HG03439 (cell line): ENCODE measurements at regions not wholly inside any gene's neighbourhood (a gene's known extent, or its start where the extent isn't known, plus 50 kb on each side); places are given as distances from the start of the nearest gene placed in this dataset.
"Not testable (repeated sequence)": the region's sequence is repeated elsewhere in the genome, so short reads cannot be mapped to it uniquely, and the experiment has no call there.

Experiments used
- ATAC-seq: cut with Tn5 transposase; IDR thresholded peaks from one replicate; pipeline ENCODE4 v1.9.1; 2021; ENCODE audit warnings: mild to moderate bottlenecking, moderate library complexity; ENCODE audit not compliant: unreplicated experiment

DNA sequence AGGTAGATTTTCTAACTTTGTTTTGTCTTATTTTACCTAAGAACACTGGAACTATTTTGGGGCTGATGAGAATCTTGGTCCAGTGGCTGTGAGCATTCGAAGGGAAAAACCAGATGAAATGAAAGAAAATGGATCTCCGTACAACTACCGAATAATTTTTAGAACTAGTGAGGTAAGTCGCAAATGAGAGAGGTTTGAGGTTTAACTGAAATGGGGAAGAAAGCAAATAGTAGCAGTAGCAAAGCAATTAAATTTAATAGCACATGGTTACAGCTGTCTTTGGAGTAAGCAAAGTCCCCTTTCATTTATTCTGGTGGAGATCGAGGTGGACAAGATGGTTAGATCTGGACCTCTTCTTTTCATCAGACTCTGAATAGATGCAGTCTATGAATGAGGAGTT is 313.5 kb upstream of the RGS6 start:
- no peak for ATAC-seq

- ATAC-seq: no peak
Observed at GRCh38 chr14:71619472-71619871, 312.8 kb upstream of the RGS6 start.

GRCh38 chr14:71620401-71620800 is 311.8 kb upstream of the RGS6 start:
- ATAC-seq: no peak

DNA sequence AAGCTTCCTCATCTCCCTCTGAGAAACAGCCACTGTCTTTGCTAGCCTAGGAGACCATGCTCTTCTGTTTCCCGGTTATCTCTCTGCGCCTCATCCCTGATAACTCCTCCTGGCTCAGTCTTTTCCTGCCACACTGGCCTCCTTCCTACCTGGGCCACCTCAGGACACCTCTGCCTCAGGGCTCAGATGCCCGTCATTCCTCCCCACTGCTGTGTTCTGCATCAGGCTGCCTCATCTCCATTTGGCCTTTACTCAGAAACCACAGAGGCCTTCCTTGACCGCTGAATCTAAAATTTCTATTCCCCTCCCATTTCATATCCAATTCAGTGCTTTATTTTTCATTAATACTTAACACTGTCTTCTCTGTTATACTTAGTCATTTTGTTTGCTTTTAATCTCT is 311.0 kb upstream of the RGS6 start:
- no peak for ATAC-seq

DNA sequence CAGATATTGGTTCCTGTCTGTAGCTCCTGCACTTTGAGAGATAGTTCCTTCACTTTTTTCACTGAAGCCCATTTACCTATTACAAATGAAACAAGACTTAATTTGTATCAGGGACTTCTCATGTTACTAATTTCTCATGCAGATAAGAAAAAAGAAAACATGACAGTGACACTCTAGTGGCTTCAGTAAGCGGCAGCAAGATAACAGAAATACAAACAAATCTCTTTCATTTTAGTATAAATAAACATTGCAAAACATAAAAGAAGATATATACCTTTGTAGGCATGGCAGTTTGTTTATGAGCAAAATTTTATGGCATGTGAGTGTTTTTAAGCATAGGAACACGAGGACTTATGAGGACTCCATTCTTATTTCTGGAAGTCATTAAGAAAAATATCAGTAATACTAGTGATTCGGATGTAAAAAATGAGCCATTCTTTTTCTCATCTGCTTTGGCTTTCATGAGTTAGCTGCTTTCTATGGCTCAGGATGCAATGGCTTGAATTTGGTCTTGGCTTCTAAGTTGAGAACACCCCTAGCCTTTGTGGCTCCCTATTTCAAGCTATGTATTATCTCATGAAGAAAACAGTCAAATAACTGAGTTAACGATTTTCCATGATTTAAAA is 310.1 kb upstream of the RGS6 start:
- ATAC-seq: no peak

- ATAC-seq: no peak
Observed at GRCh38 chr14:71623939-71624338, 308.3 kb upstream of the RGS6 start.

DNA sequence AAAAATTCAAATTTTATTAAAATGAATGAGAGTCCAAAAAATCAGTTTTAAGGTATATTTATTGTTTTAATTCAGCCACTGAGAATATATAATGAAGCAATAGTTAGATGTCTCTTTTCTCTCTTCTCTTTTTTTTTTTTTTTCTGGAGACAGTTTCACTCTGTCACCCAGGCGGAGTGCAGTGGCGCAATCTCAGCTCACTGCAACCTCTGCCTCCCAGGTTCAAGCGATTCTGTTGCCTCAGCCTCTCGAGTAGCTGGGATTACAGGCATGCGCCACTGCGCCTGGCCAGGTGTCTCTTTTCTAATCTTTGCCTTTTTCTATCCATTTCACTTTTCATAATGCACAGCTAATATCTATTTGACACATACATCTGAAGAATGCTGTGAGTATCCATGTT is 307.1 kb upstream of the RGS6 start:
- no peak for ATAC-seq

- ATAC-seq: no peak
Observed at GRCh38 chr14:71625891-71626701, 306.1 kb upstream of the RGS6 start.

DNA sequence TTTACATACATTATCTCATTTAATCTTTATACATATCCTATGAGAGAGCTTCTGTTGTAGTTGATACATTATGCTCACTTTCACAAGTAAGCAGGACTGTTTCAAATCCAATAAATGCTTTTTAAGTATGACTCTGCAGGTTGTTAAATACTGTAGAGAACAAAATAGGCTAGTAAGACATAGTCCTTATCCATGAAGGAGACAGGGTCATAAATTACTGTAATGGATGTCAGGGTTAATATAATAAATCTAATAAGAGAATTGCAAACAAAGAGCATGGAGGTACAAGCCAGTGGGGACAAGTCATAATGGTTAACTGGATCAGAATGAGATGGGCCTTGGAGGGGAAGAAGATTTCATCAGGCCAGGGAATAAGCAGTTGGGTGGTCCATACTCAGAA is 303.8 kb upstream of the RGS6 start:
- no peak for ATAC-seq

DNA sequence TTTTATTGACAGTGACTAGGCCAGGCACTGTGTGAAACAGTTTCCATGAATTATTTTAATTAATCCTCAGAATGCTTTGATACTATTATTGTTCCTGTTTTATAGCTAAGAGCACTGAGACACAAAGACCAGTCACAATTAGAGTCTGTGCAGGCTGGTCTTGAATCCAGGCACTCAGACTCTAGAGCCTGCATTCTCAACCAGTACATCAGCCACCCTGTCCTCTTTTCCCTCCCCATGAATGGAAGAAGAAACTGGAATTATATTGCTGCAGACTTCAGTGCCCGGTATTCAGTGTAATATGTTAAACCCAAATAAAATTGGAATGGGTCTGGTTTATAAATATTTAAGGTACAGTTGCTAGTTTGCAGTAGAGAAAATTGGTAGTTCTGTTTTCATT is 303.0 kb upstream of the RGS6 start:
- no peak for ATAC-seq

GRCh38 chr14:71629765-71630492 is 302.3 kb upstream of the RGS6 start:
- ATAC-seq: no peak

- ATAC-seq: not testable (repeated sequence)
Observed at GRCh38 chr14:71631030-71631429, 301.2 kb upstream of the RGS6 start.

DNA sequence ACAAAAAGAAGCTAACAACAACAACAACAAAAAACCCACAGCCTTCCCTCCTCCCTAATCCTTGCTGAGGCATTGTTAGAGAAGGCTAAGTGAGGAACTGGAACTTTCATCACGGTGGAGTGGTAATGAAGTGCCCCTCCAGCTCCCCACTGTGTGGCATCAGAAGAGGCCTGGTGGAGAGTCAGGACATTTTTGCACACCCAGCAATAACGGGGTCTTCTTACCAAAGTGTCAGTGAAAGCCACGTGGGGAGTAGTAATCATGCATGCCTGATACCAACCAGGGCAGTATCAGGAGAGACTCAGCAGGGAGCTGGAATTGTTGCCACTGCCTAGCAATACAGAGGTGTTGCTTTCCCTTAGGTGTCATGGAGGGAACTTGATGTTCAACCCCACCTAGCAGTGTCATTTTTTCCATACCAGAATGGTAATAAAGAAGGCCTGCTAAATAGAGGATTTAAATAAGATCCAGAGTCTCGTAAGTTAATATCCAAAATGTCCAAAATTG is 299.7 kb upstream of the RGS6 start:
- no peak for ATAC-seq

- ATAC-seq: no peak
Observed at GRCh38 chr14:71636076-71636475, 296.2 kb upstream of the RGS6 start.

- ATAC-seq: no peak
Observed at GRCh38 chr14:71636820-71637471, 295.3 kb upstream of the RGS6 start.

GRCh38 chr14:71638523-71639196 is 293.6 kb upstream of the RGS6 start:
- ATAC-seq: no peak

- ATAC-seq: no peak
Observed at GRCh38 chr14:71642715-71643114, 289.5 kb upstream of the RGS6 start.

DNA sequence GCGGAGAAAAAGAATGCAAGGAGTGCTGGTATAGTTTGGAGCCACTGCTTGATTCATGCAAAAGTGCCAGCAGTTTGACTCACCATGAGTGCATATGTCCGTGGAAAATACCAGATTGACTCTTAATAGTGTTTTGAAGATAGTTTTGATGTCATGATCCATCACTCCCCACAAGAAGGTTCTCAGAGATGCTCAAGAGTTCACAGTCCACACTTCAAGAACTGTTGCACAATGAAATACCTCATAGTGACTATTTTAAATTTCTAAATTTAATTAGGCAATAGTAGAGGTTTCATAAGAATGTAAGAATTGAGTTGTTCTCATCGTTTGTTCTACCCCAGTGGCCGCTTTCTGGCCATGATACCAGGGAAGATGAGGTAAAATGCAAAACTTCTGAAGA is 286.6 kb upstream of the RGS6 start:
- ATAC-seq: no peak

DNA sequence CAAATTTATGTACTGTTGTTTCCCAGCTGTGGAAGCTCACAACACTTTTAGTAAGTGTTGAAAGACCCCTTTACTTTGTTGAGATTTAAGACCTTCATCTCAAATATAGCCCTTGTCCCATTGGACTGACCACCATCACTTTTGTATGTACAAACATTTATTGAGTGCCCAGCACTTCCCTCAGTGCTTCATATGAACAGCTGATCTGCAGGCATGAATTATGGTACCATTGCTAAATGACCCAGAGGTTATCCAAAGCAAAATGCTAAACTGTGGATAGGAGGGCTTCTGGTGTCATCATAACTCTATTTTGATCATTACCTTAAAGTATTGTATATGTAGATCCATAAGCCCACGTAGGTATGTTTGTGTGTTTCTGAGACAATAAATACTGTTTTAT is 285.7 kb upstream of the RGS6 start:
- no peak for ATAC-seq

- no peak for ATAC-seq
Observed at GRCh38 chr14:71647086-71647784, 285.0 kb upstream of the RGS6 start.
